HEK293 (cell line): ENCODE measurements at regions not wholly inside any gene's neighbourhood (a gene's known extent, or its start where the extent isn't known, plus 50 kb on each side); places are given as distances from the start of the nearest gene placed in this dataset.

Source experiments
- KLF16 ChIP-seq: fragments of 450-650 bp; formaldehyde crosslinking; IDR thresholded peaks from 2 replicates; pipeline ENCODE4 v1.5.1; 2017; ENCODE audit warnings: missing biosample characterization, missing genetic modification characterization
- YY1 ChIP-seq: fragments of 450-650 bp; formaldehyde crosslinking; IDR thresholded peaks from 2 replicates; pipeline ENCODE4 v1.5.1; 2018; ENCODE audit warnings: missing biosample characterization, missing genetic modification characterization
- ZNF138 ChIP-seq: fragments of 450-650 bp; formaldehyde crosslinking; IDR thresholded peaks from 2 replicates; pipeline ENCODE4 v1.5.1; 2016; ENCODE audit warnings: missing biosample characterization, missing genetic modification characterization, borderline replicate concordance
- TF ChIP-seq, protein P1 (sequence below): fragments of 450-650 bp; formaldehyde crosslinking; IDR thresholded peaks from 2 replicates; pipeline ENCODE4 v1.5.1; 2016; ENCODE audit warnings: missing biosample characterization, missing genetic modification characterization
- TF ChIP-seq, protein P2 (sequence below): sonication (generic); formaldehyde crosslinking; IDR thresholded peaks from 2 replicates; pipeline ENCODE4 v1.8.1; 2022; ENCODE audit warnings: mild to moderate bottlenecking, moderate library complexity, missing genetic modification reagents
- TF ChIP-seq, protein P3 (sequence below): fragments of 450-650 bp; formaldehyde crosslinking; IDR thresholded peaks from 2 replicates; pipeline ENCODE4 v1.5.1; 2016; ENCODE audit warnings: missing biosample characterization, missing genetic modification characterization

DNA sequence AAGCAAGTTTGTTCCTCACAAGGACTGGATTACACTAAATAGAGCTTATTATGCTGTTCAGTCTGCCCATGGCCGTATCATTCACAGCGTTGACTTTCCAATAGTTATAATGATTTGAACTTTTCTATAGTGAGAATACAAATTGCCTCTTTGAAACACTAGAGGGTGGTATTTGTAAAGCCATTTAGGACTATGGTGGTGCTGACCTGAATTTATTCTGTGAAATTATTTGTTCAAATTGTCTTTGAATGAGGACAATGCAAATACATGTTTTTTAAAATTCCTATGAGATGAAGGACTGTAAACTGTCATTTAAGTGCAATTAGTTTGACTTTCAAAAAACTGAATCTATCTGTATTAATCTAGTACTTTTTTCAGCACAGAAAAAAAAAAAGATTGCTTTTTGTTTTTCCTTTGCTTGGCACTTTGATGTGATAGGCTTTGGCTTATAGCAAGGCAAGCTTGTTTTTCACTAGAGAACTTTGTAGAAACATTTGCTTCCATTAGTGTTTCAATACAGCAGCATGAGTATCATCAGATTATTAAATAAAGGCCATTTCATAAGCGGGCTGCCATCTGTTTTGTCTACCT is 122.7 kb upstream of the TMEM229A start:
- TF ChIP-seq, protein P1, sequence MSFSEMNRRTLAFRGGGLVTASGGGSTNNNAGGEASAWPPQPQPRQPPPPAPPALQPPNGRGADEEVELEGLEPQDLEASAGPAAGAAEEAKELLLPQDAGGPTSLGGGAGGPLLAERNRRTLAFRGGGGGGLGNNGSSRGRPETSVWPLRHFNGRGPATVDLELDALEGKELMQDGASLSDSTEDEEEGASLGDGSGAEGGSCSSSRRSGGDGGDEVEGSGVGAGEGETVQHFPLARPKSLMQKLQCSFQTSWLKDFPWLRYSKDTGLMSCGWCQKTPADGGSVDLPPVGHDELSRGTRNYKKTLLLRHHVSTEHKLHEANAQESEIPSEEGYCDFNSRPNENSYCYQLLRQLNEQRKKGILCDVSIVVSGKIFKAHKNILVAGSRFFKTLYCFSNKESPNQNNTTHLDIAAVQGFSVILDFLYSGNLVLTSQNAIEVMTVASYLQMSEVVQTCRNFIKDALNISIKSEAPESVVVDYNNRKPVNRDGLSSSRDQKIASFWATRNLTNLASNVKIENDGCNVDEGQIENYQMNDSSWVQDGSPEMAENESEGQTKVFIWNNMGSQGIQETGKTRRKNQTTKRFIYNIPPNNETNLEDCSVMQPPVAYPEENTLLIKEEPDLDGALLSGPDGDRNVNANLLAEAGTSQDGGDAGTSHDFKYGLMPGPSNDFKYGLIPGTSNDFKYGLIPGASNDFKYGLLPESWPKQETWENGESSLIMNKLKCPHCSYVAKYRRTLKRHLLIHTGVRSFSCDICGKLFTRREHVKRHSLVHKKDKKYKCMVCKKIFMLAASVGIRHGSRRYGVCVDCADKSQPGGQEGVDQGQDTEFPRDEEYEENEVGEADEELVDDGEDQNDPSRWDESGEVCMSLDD (tag by site-specific recombination): no peak
- no peak for TF ChIP-seq YY1 (tag by site-specific recombination)
- TF ChIP-seq, protein P2, sequence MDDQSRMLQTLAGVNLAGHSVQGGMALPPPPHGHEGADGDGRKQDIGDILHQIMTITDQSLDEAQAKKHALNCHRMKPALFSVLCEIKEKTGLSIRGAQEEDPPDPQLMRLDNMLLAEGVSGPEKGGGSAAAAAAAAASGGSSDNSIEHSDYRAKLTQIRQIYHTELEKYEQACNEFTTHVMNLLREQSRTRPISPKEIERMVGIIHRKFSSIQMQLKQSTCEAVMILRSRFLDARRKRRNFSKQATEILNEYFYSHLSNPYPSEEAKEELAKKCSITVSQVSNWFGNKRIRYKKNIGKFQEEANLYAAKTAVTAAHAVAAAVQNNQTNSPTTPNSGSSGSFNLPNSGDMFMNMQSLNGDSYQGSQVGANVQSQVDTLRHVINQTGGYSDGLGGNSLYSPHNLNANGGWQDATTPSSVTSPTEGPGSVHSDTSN (CRISPR knock-in tag): no peak
- no peak for TF ChIP-seq ZNF138 (tag by site-specific recombination)
- TF ChIP-seq KLF16: no peak
- TF ChIP-seq, protein P3, sequence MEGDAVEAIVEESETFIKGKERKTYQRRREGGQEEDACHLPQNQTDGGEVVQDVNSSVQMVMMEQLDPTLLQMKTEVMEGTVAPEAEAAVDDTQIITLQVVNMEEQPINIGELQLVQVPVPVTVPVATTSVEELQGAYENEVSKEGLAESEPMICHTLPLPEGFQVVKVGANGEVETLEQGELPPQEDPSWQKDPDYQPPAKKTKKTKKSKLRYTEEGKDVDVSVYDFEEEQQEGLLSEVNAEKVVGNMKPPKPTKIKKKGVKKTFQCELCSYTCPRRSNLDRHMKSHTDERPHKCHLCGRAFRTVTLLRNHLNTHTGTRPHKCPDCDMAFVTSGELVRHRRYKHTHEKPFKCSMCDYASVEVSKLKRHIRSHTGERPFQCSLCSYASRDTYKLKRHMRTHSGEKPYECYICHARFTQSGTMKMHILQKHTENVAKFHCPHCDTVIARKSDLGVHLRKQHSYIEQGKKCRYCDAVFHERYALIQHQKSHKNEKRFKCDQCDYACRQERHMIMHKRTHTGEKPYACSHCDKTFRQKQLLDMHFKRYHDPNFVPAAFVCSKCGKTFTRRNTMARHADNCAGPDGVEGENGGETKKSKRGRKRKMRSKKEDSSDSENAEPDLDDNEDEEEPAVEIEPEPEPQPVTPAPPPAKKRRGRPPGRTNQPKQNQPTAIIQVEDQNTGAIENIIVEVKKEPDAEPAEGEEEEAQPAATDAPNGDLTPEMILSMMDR: 0 out of 2 replicates have a peak, but pooled peaks have one; percentile 15
